Osteoblast (primary cell): ENCODE measurements at regions not wholly inside any gene's neighbourhood (a gene's known extent, or its start where the extent isn't known, plus 50 kb on each side); places are given as distances from the start of the nearest gene placed in this dataset.

Experiments used
- DNase-seq: peaks from one replicate; pipeline ENCODE4 v3.0.0; 2011; ENCODE audit warnings: low spot score, mixed read lengths; ENCODE audit not compliant: insufficient read length; ENCODE audit errors: missing footprints
- H2AFZ ChIP-seq: 2 replicates; pipeline ENCODE4 v1.6.0; 2011; ENCODE audit warnings: mild to moderate bottlenecking, low read length
- H3K27ac ChIP-seq: 2 replicates; pipeline ENCODE4 v1.5.1; 2011; ENCODE audit warnings: mild to moderate bottlenecking, low read depth, low read length, moderate library complexity
- H3K27me3 ChIP-seq: 2 replicates; pipeline ENCODE4 v1.6.0; 2012; ENCODE audit warnings: mild to moderate bottlenecking, control low read depth, inconsistent platforms, low read length, moderate library complexity; ENCODE audit not compliant: insufficient read depth
- H3K36me3 ChIP-seq: 2 replicates; pipeline ENCODE4 v1.5.1; 2011; ENCODE audit warnings: mild to moderate bottlenecking, low read length, control low read depth, moderate library complexity; ENCODE audit not compliant: insufficient read depth
- H3K4me1 ChIP-seq: 2 replicates; pipeline ENCODE4 v1.5.1; 2011; ENCODE audit warnings: mild to moderate bottlenecking, low read length, control low read depth, moderate library complexity; ENCODE audit not compliant: insufficient read depth
- H3K4me2 ChIP-seq: 2 replicates; pipeline ENCODE4 v1.6.0; 2011; ENCODE audit warnings: mild to moderate bottlenecking, low read length; ENCODE audit not compliant: insufficient read depth
- H3K4me3 ChIP-seq: fragments of 200-600 bp; sonication (generic); 3 replicates; pipeline ENCODE4 v1.5.1; 2012; ENCODE audit warnings: mild to moderate bottlenecking, low read length, inconsistent platforms; ENCODE audit not compliant: insufficient read depth
- H3K79me2 ChIP-seq: 2 replicates; pipeline ENCODE4 v1.6.0; 2012; ENCODE audit warnings: mild to moderate bottlenecking, low read length, control low read depth, inconsistent platforms; ENCODE audit not compliant: insufficient read depth
- H3K9me3 ChIP-seq: 2 replicates; pipeline ENCODE4 v1.5.1; 2011; ENCODE audit warnings: low read depth, low read length, control low read depth
- H4K20me1 ChIP-seq: 2 replicates; pipeline ENCODE4 v1.6.0; 2012; ENCODE audit warnings: mild to moderate bottlenecking, low read length, control low read depth; ENCODE audit not compliant: insufficient read depth
- TF ChIP-seq, protein P1 (sequence below): IDR thresholded peaks from 2 replicates; pipeline ENCODE4 v1.5.1; 2011; ENCODE audit warnings: mild to moderate bottlenecking, low read depth, low read length, moderate library complexity; ENCODE audit errors: extremely low read depth

DNA sequence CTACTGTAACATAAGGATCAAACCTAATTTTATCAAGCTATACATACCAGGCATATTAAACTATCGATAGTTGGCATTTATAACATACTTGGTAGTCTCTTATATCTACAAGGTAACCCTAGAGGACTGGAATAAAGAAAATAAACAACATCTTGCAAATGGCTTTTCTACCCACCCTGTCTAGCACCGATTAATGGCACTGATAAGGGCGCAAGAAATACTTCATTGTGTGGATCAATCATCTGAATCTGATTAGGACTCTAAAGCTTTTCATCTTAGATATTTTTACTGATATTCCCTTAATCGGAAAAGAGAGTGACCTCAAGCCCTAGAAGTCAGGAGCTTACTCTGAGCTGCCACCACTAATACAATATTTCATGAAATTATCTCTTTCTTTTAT lies 1461.7 kb upstream of the PIK3C3 start:
- H3K36me3 ChIP-seq, result no peaks in the 10 kb centered on the region
- no peak overlapping the region for H3K4me3 ChIP-seq
- H3K27me3 ChIP-seq, result no peaks in the 10 kb centered on the region
- no peak overlapping the region for H2AFZ ChIP-seq
- H3K4me2 ChIP-seq, result no peak overlapping the region
- no peaks in the 10 kb centered on the region for H3K79me2 ChIP-seq
- no peak for DNase-seq
- no peak overlapping the region for H3K27ac ChIP-seq
- H4K20me1 ChIP-seq, result no peaks in the 10 kb centered on the region
- H3K4me1 ChIP-seq, result no peaks in the 10 kb centered on the region
- TF ChIP-seq, protein P1, sequence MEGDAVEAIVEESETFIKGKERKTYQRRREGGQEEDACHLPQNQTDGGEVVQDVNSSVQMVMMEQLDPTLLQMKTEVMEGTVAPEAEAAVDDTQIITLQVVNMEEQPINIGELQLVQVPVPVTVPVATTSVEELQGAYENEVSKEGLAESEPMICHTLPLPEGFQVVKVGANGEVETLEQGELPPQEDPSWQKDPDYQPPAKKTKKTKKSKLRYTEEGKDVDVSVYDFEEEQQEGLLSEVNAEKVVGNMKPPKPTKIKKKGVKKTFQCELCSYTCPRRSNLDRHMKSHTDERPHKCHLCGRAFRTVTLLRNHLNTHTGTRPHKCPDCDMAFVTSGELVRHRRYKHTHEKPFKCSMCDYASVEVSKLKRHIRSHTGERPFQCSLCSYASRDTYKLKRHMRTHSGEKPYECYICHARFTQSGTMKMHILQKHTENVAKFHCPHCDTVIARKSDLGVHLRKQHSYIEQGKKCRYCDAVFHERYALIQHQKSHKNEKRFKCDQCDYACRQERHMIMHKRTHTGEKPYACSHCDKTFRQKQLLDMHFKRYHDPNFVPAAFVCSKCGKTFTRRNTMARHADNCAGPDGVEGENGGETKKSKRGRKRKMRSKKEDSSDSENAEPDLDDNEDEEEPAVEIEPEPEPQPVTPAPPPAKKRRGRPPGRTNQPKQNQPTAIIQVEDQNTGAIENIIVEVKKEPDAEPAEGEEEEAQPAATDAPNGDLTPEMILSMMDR, result no peak
- peaks cover 4% of the 10 kb centered on the region for H3K9me3 ChIP-seq

DNA sequence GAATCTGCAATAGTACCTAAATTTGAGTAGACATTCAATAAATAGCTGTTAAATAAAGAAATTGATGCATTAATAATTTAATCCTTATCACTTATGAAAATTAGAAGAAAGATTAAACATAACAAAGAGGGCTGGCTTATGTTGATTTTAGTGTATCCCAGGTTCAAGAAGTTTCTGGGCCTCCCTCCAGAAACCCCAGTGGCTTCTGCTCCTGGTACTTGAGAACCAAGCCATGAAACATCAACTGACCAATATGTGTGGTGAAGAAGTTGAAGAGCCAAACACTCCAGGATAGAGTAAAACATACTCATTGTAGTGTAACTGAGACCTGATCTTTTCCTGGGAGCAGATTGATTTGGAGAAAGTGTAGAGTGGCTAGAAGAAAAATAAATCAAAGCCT lies 1465.7 kb upstream of the PIK3C3 start:
- Histone ChIP-seq H3K4me1 (no peaks in the 10 kb centered on the region), H3K27me3 (no peaks in the 10 kb centered on the region), H3K27ac (no peak overlapping the region), H3K36me3 (no peaks in the 10 kb centered on the region), H3K4me3 (no peak overlapping the region), H3K79me2 (no peaks in the 10 kb centered on the region), H3K9me3 (no peaks in the 10 kb centered on the region), H2AFZ (no peak overlapping the region), H3K4me2 (no peak overlapping the region), H4K20me1 (no peaks in the 10 kb centered on the region)
- DNase-seq, result no peak
- TF ChIP-seq, protein P1, result no peak

DNA sequence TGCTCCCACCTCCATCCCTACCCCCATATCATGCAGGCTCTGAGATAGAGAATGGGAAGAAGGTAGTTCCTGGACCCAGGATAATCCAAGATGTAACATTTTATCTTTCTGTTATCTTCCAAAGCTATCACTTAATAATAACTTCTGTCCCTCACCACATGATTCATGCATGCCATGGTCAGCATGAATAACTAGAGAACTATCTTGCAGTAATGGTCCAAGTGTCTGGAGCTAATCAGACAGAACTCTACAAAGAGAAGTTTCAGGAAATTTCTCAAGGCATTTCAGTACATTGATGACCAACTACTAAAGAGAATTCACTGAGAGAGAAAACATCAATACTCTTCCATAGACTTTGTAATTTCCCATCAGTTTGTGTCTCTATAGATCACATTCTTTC lies 1469.7 kb upstream of the PIK3C3 start:
- Histone ChIP-seq H4K20me1 (no peaks in the 10 kb centered on the region), H3K36me3 (no peaks in the 10 kb centered on the region), H3K27me3 (no peaks in the 10 kb centered on the region), H3K9me3 (no peaks in the 10 kb centered on the region), H3K79me2 (no peaks in the 10 kb centered on the region), H3K4me2 (no peak overlapping the region), H2AFZ (no peak overlapping the region), H3K4me3 (no peak overlapping the region), H3K27ac (no peak overlapping the region), H3K4me1 (no peaks in the 10 kb centered on the region)
- no peak for DNase-seq
- TF ChIP-seq, protein P1, result no peak

DNA sequence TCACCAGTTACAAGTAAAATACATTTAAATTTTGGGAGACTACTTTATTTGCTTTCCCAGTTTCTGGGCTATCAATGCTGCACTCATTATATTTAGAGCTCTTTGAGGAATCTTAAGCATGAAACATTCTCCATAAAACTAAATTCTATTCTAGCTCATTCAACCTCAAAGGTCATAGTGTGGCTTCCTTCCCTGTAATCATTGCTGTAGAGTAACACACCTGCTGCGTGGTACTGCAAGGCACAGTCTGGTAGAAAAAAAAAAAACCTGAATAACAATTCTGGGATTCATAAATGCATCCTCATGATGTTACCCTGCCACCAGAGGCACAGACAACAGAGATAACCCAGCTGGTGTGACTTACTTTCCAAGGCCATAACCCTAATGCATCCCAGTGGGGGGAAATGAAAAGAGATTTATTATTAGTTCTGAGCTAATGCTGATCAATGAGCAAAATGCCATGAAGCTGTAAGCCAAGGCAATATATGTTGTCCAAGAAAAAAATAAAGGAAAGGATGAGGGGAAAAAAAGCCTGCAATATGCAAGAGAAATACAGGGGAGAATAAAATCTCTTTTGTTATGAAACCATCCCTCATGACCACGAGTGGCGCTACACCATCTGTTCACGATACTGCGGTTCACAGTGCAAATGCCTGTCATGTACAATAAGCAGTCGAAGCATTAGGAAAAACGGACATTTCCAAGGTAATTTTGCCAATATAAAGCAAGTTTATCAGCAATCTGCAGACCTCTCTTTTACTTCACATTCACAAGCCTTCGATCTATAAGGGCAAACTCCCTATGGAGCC lies 1481.6 kb upstream of the PIK3C3 start:
- Histone ChIP-seq H3K27me3 (no peaks in the 10 kb centered on the region), H3K36me3 (no peaks in the 10 kb centered on the region), H3K79me2 (no peaks in the 10 kb centered on the region), H3K4me3 (no peak overlapping the region), H4K20me1 (no peaks in the 10 kb centered on the region), H3K27ac (no peak overlapping the region), H2AFZ (no peak overlapping the region), H3K4me2 (no peak overlapping the region), H3K4me1 (no peaks in the 10 kb centered on the region), H3K9me3 (peaks cover 4% of the 10 kb centered on the region)
- TF ChIP-seq, protein P1, result no peak
- no peak for DNase-seq
